Calu3 (cell line): ENCODE measurements at regions not wholly inside any gene's neighbourhood (a gene's known extent, or its start where the extent isn't known, plus 50 kb on each side); places are given as distances from the start of the nearest gene placed in this dataset.

Source experiments
- BruUV-seq: library from RNA; stranded (reverse); fragments of 400-500 nt; replicated peaks from 2 replicates; lab custom pipeline; 2021; lab: Mats Ljungman, UMichigan
- CTCF ChIA-PET: fragments of 300-600 bp; sonication (Branson Sonifier 250); formaldehyde crosslinking; loops from one replicate; lab custom pipeline; 2022; ENCODE audit warnings: antibody characterized with exemption; lab: Charles Lee
- DNase-seq: peaks from one replicate; pipeline ENCODE4 v3.0.0; 2022
- H3K27ac Mint-ChIP-seq: one replicate; pipeline ENCODE4 v1.8.0; 2022; ENCODE audit warnings: mixed read lengths; ENCODE audit not compliant: unreplicated experiment
- H3K27me3 Mint-ChIP-seq: one replicate; pipeline ENCODE4 v1.8.0; 2022; ENCODE audit warnings: mixed read lengths; ENCODE audit not compliant: unreplicated experiment
- H3K36me3 Mint-ChIP-seq: one replicate; pipeline ENCODE4 v1.8.0; 2022; ENCODE audit warnings: mild to moderate bottlenecking, moderate library complexity, mixed read lengths; ENCODE audit not compliant: insufficient read depth, unreplicated experiment
- H3K4me1 Mint-ChIP-seq: one replicate; pipeline ENCODE4 v1.8.0; 2022; ENCODE audit warnings: mild to moderate bottlenecking, low read depth, mixed read lengths; ENCODE audit not compliant: unreplicated experiment
- H3K4me3 Mint-ChIP-seq: one replicate; pipeline ENCODE4 v1.8.0; 2022; ENCODE audit warnings: mild to moderate bottlenecking, low read depth, moderate library complexity, mixed read lengths; ENCODE audit not compliant: unreplicated experiment
- H3K9me3 Mint-ChIP-seq: one replicate; pipeline ENCODE4 v1.8.0; 2022; ENCODE audit warnings: low read depth, mixed read lengths; ENCODE audit not compliant: unreplicated experiment
- CTCF ChIP-seq: fragments of 200-600 bp; IDR thresholded peaks from one replicate; pipeline ENCODE4 v1.8.0; 2022; ENCODE audit warnings: antibody characterized with exemption; ENCODE audit not compliant: unreplicated experiment
- intact Hi-C: fragments of 100-400 bp; cut with micrococcal nuclease; formaldehyde crosslinking; loops from one replicate; pipeline ENCODE4 v1.10.0; 2022; ENCODE audit not compliant: unreplicated experiment

GRCh38 chr11:116271479-116271878 is 501.3 kb downstream of the BUD13 start:
- H3K27ac Mint-ChIP-seq = no peak overlapping the region
- DNase-seq = no peak
- CTCF ChIA-PET = no interaction called here
- no peaks in the 10 kb centered on the region for H3K36me3 Mint-ChIP-seq
- H3K4me3 Mint-ChIP-seq = no peak overlapping the region
- no peaks in the 10 kb centered on the region for H3K4me1 Mint-ChIP-seq
- intact Hi-C loops = no loop called here
- no TSS peak for BruUV-seq
- TF ChIP-seq CTCF = no peak
- peaks cover 13% of the 10 kb centered on the region for H3K27me3 Mint-ChIP-seq
- H3K9me3 Mint-ChIP-seq = no peaks in the 10 kb centered on the region

GRCh38 chr11:116267146-116267545 is 505.6 kb downstream of the BUD13 start:
- peaks cover 53% of the 10 kb centered on the region for H3K27me3 Mint-ChIP-seq
- BruUV-seq = no TSS peak
- H3K4me3 Mint-ChIP-seq = no peak overlapping the region
- no peak for DNase-seq
- H3K9me3 Mint-ChIP-seq = no peaks in the 10 kb centered on the region
- H3K36me3 Mint-ChIP-seq = no peaks in the 10 kb centered on the region
- no peaks in the 10 kb centered on the region for H3K4me1 Mint-ChIP-seq
- no peak for TF ChIP-seq CTCF
- no peak overlapping the region for H3K27ac Mint-ChIP-seq
- intact Hi-C loops = no loop called here
- CTCF ChIA-PET = no interaction called here

GRCh38 chr11:116263770-116264169 is 509.0 kb downstream of the BUD13 start:
- no peak for DNase-seq
- TF ChIP-seq CTCF = no peak
- Mint-ChIP-seq H3K36me3 (no peaks in the 10 kb centered on the region), H3K4me1 (no peaks in the 10 kb centered on the region), H3K4me3 (no peak overlapping the region), H3K27ac (no peak overlapping the region), H3K27me3 (peaks cover 66% of the 10 kb centered on the region), H3K9me3 (no peaks in the 10 kb centered on the region)
- intact Hi-C loops = no loop called here
- BruUV-seq = no TSS peak
- CTCF ChIA-PET = no interaction called here

- CTCF ChIA-PET = no interaction called here
- Mint-ChIP-seq H3K4me3 (no peak overlapping the region), H3K9me3 (no peaks in the 10 kb centered on the region), H3K27me3 (peaks cover 65% of the 10 kb centered on the region), H3K27ac (no peak overlapping the region), H3K4me1 (no peaks in the 10 kb centered on the region), H3K36me3 (no peaks in the 10 kb centered on the region)
- intact Hi-C loops = no loop called here
- no TSS peak for BruUV-seq
- TF ChIP-seq CTCF = no peak
- DNase-seq = no peak
Measured at GRCh38 chr11:116263019-116263418, 509.8 kb downstream of the BUD13 start.
